ENCODE measurements at regions not wholly inside any gene's neighbourhood (a gene's known extent, or its start where the extent isn't known, plus 50 kb on each side); places are given as distances from the start of the nearest gene placed in this dataset.

DNA sequence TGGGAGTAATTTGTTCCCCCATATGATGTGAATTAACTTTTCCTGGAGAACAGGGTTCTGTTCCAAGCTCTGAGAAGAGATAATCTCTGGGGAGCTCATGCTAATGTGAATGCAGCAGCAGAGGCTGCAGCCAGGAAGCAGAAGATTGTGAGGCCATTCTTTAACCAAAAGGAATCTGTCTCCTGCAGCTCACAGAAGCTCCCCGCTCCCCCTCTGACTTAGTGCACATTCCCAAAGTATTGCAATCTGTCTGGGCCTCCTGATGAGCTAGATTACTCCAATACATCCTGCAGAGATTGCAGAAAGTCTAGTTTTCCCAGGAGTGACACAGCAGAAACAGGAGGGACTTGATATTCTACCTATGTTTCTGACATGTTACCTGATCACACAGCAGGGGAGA, 420.6 kb upstream of the FAT3 start:
- DNase-seq, result peak; percentile 40

- DNase-seq, result no peak
These were observed 422.1 kb upstream of the FAT3 start for GRCh38 chr11:91802475-91802874.

DNA sequence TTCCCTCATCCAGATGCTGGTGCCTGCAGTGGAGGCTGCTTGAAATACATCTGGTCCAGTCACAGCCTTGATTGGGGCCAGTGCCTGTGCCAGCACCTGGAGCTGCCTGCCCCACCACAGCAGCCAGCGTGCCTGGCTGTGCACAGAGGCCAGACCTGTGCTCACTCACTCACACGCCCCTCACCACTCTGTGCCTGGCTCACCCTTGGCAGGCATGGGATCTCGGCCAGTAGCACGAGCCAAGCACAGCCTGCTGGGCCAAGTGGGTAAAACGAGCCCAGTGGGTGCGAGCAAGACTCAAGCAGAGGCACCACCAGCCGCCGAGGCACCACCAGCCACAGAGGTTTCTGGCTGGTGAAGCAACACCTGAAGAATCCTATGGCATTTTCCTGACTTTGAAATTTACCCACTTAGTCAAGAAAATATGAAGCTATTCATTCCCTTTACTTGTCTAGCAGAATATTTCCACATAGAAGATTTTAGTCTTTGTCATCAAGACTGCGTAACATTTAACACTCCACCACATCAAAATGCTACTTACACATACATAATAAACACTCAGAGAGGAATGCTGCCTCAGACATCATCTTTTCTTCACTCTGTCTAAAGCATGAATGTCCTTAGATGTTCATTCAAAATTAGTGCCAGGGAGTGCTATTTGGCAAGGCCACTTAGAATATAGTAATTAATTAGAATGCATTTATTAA, 424.3 kb upstream of the FAT3 start:
- no peak for DNase-seq

DNA sequence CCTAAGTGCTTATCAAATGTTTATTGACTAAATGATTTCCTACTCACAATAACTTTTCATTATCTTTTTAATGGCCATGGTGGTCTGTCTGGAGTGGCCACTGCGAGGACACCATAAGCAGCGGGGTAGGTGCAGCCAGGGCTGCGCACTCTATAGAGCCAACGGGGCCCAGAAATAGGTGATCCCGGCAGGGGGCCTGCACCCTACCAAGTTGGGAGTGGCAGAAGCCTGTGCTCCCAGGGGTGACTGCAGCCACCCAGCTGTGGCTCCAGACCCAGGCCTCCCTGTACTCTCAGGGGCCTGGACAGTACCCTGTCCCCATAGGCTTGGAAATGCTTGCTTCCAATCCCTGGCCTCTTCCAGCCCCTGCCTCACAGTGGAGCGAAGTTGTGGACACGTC, 426.4 kb upstream of the FAT3 start:
- no peak for DNase-seq

GRCh38 chr11:91796999-91797398, 427.6 kb upstream of the FAT3 start:
- no peak for DNase-seq

DNA sequence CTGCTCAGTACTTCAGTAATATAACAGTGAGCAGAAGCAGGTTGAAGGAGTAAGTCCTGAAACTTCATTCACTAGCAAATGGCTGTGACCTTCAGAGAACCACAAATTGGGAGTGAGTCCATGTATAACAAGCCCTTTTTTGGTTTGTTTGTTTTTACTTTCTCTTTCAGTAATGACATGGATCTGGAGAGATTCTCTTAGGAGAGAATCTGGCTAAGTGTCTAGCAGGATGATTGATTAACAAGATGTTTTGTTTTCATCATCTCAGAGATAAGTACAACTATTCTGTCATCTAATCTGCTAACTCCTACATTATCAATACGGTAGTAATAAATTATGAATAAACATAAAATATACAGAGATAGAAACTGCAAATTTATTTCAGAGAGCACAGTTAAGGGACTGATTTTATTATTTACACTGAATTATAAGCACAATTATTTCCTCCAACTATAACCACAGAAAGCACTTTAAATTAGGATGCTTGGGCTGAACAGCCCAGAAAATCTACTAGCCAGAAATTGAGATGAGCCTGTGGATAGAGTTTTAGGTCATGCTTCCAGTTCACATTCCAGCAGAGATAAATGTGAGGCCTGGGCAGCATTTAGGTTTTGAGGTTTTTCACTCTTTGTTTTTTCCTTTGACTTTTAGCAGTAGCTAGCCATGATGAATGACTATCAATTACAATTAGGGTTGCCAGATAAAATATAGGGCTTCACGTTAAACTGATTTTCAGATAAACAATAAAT, 429.3 kb upstream of the FAT3 start:
- DNase-seq, result peak; percentile 14

GRCh38 chr11:91794146-91794545, 430.5 kb upstream of the FAT3 start:
- DNase-seq, result no peak

DNA sequence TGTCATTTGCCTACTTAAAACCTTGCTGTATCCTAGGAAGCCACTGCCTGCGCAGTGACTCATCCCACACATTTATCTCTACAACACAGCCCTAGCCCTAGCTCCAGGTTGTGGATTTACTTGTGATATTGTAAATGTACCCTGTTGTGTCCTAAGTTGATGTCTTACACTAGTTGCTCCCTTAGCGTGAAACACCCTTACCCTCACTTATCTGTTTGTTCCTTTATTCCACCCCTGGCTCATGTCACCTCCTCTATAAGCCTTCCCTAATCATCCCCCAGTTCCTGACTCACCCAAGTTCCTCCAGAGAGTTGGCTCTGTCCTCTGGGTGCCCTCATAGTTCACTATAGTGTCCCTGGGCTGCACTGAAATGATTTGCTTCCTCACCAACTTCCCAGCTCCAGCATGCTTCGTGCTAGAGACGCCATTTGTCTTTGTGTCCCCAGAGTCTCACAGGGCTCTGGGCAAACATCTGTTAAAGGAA, 431.8 kb upstream of the FAT3 start:
- DNase-seq, result no peak

- DNase-seq, result no peak
These were observed 433.5 kb upstream of the FAT3 start for GRCh38 chr11:91791171-91791468.

- peak; percentile 64 for DNase-seq
These were observed 434.1 kb upstream of the FAT3 start for GRCh38 chr11:91790346-91791170.

GRCh38 chr11:91788764-91789163, 435.9 kb upstream of the FAT3 start:
- no peak for DNase-seq

- DNase-seq, result no peak
These were observed 438.5 kb upstream of the FAT3 start for GRCh38 chr11:91786097-91786496.

DNA sequence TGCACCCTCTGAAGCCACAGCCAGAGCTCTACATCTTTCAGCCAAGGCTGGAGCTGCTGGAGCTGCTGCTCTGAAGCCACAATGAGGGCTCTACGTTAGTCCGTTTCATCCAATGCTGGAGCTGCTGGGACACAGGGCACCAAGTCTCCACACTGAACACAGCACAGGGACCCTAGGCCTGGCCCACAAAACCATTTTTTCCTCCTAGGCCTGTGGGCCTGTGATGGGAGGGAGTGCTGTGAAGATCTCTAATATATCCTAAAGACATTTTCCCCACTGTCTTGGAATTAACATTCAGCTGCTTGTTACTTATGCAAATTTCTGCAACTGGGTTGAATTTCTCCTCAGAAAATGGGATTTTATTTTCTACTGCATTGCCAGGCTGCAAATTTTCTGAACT, 441.4 kb upstream of the FAT3 start:
- DNase-seq, result no peak

GRCh38 chr11:91778758-91779157, 445.9 kb upstream of the FAT3 start:
- no peak for DNase-seq

DNA sequence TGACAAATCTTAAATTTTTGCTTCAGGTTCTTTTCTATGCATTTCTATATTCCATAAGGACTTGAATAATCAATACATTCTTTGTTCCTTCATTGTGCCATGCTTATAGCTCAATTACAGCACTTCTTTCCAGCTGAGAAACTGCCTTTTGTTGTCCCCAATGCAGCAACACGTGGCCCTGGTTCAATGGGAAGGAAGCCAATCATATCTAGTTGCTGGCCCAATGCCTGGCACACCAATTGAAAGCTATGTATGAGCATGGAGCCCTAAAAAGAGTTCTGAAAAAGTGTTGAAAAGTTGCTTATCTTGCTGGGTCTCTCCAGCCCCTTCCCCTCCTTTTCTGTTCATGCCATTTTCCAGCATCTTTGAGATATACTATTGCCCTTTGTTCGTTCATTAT, 448.0 kb upstream of the FAT3 start:
- DNase-seq, result no peak

GRCh38 chr11:91773090-91773489, 451.5 kb upstream of the FAT3 start:
- DNase-seq, result no peak

- no peak for DNase-seq
These were observed 452.7 kb upstream of the FAT3 start for GRCh38 chr11:91771961-91772360.

DNA sequence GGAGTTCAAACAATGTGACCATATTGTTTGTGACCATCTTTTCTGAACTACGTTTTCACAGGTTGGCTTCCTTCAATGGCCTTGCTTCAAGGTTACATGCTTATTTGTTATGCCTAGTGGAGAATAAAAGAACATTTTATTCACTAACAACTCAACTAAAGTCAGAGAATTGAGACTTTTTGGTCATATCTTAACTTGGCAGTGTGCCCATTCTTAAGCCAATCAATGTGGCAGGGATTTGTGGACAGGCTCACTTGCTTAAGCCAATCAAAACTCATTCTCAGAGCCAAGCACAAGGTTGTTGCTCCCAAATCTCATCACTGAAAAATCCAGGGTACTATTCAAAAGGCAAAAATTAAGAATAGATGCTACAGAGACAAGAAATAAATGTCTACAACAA, 455.8 kb upstream of the FAT3 start:
- no peak for DNase-seq

DNA sequence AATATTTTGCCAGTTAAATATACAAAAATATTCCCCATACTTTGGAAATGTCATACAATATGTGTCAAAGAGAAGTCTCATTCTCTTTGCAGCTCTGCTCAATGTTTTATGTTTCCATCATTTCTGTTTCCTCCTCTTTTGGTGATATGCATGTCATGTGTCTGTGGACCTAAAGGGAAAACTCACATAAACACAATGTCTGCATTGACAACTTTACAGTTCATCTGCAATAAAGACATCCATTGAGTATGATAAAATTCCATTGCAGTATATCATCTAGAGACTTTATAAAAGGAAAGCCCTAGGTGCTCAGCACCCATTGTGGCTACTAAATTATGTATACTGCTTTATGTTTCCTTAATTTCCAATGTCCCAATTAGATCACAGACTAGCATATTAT, 461.3 kb upstream of the FAT3 start:
- no peak for DNase-seq

DNA sequence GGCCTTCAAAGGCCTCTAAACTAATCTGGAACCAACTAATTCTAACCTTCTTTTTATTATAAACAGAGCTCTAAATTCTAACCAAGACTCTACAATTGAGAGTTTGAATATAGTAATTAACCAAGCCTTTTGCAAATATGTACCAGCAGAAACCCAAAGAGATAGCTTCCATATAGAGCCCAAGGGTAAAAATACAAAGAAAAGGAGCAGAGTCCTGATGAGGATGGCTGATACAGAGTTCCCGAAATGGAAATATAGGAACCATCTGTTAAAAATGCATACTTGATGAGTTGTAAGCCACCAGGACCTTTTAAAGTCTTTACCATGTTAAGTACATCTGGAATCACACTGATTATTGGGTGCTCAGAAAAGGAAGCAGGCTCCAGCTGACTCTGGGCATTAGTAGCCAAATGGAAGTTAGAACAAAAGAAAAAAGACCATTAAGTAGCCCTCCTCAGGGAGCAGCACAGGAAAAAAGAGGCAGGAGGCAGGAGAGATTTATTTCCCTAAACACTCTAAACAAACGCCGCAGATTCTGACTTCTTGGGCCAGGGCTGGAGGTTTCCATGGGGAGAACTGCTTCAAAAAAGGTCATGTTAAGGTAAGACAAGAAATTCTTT, 463.1 kb upstream of the FAT3 start:
- peak; percentile 15 for DNase-seq

DNA sequence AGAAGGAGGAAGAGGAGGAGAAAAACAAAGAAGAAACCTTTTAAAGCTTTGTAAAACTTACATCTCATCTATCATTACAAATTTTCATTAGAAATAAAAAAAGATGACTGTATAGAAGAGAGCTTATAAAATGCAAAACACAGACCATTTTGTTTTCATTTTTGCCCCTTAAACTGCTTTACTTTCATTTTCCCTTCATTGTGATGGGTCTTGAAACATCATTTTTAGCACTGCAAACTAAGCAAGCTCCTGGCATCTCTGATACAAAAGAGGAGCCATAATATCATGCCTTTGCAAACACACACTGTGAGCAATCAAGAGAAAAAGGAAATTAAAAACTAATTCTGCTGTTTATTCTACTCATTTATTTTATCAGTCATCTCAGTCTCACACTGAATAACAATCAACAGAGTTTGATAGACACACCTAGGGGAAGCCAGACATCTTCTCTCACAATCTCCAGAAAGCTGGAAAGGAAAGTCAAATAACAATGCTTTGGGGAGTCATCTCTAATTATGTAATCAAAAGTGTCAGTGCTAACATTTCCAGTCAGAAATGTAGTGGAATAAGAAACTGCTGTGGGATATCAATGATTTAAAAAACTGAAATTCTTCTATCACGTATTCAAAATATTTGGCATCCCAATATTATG, 467.7 kb upstream of the FAT3 start:
- no peak for DNase-seq

DNA sequence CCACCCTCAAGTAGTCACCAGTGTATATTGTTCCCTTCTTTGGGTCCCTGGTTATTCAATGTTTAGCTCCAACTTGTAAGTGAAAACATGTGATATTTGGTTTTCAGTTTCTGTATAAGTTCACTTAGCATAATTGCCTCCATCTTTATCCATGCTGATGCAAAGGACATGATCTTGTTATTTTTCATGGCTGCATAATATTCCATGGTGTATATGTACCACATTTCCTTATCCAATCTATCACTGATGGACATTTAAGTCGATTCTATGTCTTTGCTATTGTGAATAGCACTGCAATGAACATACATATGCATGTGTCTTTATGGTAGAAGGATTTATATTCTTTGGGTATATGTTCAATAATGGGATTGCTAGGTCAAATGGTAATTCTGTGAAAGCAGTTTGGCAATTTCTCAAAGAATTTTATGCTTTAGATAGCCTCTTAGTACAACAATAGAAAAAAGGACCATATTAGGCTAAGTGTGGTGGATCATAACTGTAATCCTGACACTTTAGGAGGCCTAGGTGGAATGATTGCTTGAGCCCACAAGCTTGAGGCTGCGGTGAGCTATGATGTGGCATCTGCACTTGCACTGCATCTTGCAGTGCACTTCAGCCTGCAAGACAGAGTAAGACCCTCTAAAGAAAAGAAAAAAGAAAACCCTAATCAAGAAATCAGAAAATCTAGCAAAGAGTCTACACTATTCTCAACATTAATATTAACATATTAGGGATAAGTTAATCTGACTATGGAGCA, 468.5 kb upstream of the FAT3 start:
- no peak for DNase-seq

Measured in hindlimb muscle (tissue), 1 donor.